ENCODE measurements at regions not wholly inside any gene's neighbourhood (a gene's known extent, or its start where the extent isn't known, plus 50 kb on each side); places are given as distances from the start of the nearest gene placed in this dataset.

DNA sequence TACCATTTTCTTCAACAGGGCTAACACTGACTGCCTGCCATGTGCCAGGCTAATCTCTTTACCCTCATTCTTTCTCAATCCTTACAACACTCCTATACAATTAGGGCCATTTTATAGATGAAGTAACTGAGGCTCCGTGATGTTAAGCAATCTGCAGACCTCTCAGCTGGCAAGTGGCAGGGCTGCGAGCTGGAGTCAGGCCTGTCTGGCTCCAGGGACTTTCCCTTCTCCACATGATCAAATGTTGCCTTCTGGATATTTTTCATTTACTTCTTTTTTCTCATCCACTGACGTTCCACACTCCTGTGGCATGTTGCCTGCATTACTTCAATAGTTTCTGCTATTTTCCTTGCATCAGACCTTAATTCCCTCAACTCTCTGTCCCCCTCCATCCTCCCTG lies 55.2 kb upstream of the TAGAP start:
- H3K79me1 ChIP-seq (ENCODE audit: low read depth, low read length), result no peaks in the 10 kb centered on the region
- ChIA-PET POLR2A (ENCODE audit: partially characterized antibody) (no interaction called here), CTCF (ENCODE audit: partially characterized antibody) (interaction anchor here (0.6 to 0.7 kb wide), 4 partner anchors 10 to 427 kb away, joined by 3 to 4 read pairs (median 3); no protein-coding TSS in a partner anchor)
- no peak overlapping the region for H3K56ac ChIP-seq (replicated peaks; ENCODE audit: insufficient read length, low read depth, low read length)
- no peaks in the 10 kb centered on the region for H4K20me1 ChIP-seq (replicated peaks in 1 of 2; ENCODE audit: control insufficient read depth in 1 of 2, insufficient read depth in 2 of 2, low read length in 2 of 2)
- no peak overlapping the region for H2BK12ac ChIP-seq (ENCODE audit: low read depth, low read length)
- H3K4me1 ChIP-seq (replicated peaks in 1 of 4; ENCODE audit: control insufficient read depth in 3 of 4, insufficient read depth in 4 of 4, low read length in 3 of 4), result peaks cover 0 to 4% (median under 1%) of the 10 kb centered on the region in 4 experiments; a peak in 4 of 7 replicates
- H3K27me3 ChIP-seq (replicated peaks in 1 of 4; ENCODE audit: control insufficient read depth in 3 of 4, extremely low read depth in 1 of 4, insufficient read depth in 3 of 4, low read length in 3 of 4), result no peaks in the 10 kb centered on the region; a peak in 1 of 7 replicates
- no peak overlapping the region for H3K4me2 ChIP-seq (ENCODE audit: insufficient read depth in 1 of 2, low read depth in 2 of 2, low read length in 2 of 2)
- no peak overlapping the region for H2AK5ac ChIP-seq (ENCODE audit: low read depth, low read length)
- no peak overlapping the region for H2BK5ac ChIP-seq (ENCODE audit: low read depth, low read length)
- H2BK120ac ChIP-seq (replicated peaks; ENCODE audit: low read depth, low read length), result no peak overlapping the region
- TF ChIP-seq NANOG (IDR thresholded peaks at IDR 0.05; ENCODE audit: insufficient read depth, low read depth, low read length, poor library complexity, severe bottlenecking) (no peak), JUND (IDR thresholded peaks at IDR 0.05; ENCODE audit: low read length) (no peak), BCL11A (IDR thresholded peaks at IDR 0.05; ENCODE audit: low read depth in 2 of 2, low read length in 2 of 2) (no peak), KDM1A (IDR thresholded peaks at IDR 0.05; ENCODE audit: borderline replicate concordance, low read length) (peak; percentile 42; the same call in 1 of the 2 replicates), SIX5 (IDR thresholded peaks at IDR 0.05; ENCODE audit: low read depth, low read length) (no peak), SIRT6 (IDR thresholded peaks at IDR 0.05; ENCODE audit: low read length) (no peak)
- no peak overlapping the region for H3K27ac ChIP-seq (ENCODE audit: low read depth, low read length)
- H3K9ac ChIP-seq (replicated peaks in 1 of 4; ENCODE audit: extremely low read depth in 1 of 4, low read depth in 3 of 4, low read length in 3 of 4), result no peak overlapping the region
- H3K18ac ChIP-seq (ENCODE audit: extremely low read depth, low read length), result no peak overlapping the region
- H2BK15ac ChIP-seq (ENCODE audit: low read length), result no peak overlapping the region
- DNase-seq (ENCODE audit: low read depth in 1 of 2, low spot score in 2 of 2) (no peak), FAIRE-seq (no peak)
- H3K36me3 ChIP-seq (ENCODE audit: control insufficient read depth in 2 of 4, insufficient read depth in 4 of 4, low read length in 3 of 4), result no peaks in the 10 kb centered on the region
- H3K4ac ChIP-seq (replicated peaks; ENCODE audit: insufficient read length, low read depth, low read length), result no peak overlapping the region
- no peak overlapping the region for H3K14ac ChIP-seq (ENCODE audit: insufficient read length)
- H2BK20ac ChIP-seq (ENCODE audit: low read length), result no peak overlapping the region
- H4K8ac ChIP-seq (ENCODE audit: extremely low read depth, insufficient read depth, low read length), result no peak overlapping the region
- H4K5ac ChIP-seq (ENCODE audit: insufficient read length, low read depth, low read length), result no peak overlapping the region
- 81% methylated on average over 3 of the region's 3 CpGs; no CpG with 5 or more reads in 1 of the 2 experiments for WGBS, 2 experiments (ENCODE audit: extremely low coverage in 1 of 2, insufficient coverage in 1 of 2, insufficient read length in 1 of 2, insufficient replicate concordance in 2 of 2, low coverage in 1 of 2, low lambda C conversion rate in 2 of 2, missing lambda C conversion rate in 1 of 2)
- H3K23me2 ChIP-seq (ENCODE audit: low read depth, low read length), result no peaks in the 10 kb centered on the region
- no peak overlapping the region for H3K4me3 ChIP-seq (ENCODE audit: extremely low read depth in 1 of 4, insufficient read depth in 2 of 4, low read depth in 3 of 4, low read length in 4 of 4)
- no peak overlapping the region for H2AFZ ChIP-seq (ENCODE audit: low read length)
- no peaks in the 10 kb centered on the region for H3K79me2 ChIP-seq (ENCODE audit: control insufficient read depth in 1 of 2, insufficient read depth in 2 of 2, low read length in 2 of 2)
- no peak overlapping the region for H3K23ac ChIP-seq (ENCODE audit: insufficient read length)
- no peaks in the 10 kb centered on the region for H3K9me3 ChIP-seq (ENCODE audit: insufficient read depth in 2 of 2, low read depth in 1 of 2, low read length in 1 of 2)
- no peak overlapping the region for H4K91ac ChIP-seq (replicated peaks; ENCODE audit: insufficient read length, low read length)

Measured in H1 (cell line).